ENCODE measurements at regions not wholly inside any gene's neighbourhood (a gene's known extent, or its start where the extent isn't known, plus 50 kb on each side); places are given as distances from the start of the nearest gene placed in this dataset.

GRCh38 chr3:117706756-117707155 is 997.2 kb downstream of the TUSC7 start:
- DNase-seq (ENCODE audit: low read depth) = no peak
- TF ChIP-seq, protein P1, sequence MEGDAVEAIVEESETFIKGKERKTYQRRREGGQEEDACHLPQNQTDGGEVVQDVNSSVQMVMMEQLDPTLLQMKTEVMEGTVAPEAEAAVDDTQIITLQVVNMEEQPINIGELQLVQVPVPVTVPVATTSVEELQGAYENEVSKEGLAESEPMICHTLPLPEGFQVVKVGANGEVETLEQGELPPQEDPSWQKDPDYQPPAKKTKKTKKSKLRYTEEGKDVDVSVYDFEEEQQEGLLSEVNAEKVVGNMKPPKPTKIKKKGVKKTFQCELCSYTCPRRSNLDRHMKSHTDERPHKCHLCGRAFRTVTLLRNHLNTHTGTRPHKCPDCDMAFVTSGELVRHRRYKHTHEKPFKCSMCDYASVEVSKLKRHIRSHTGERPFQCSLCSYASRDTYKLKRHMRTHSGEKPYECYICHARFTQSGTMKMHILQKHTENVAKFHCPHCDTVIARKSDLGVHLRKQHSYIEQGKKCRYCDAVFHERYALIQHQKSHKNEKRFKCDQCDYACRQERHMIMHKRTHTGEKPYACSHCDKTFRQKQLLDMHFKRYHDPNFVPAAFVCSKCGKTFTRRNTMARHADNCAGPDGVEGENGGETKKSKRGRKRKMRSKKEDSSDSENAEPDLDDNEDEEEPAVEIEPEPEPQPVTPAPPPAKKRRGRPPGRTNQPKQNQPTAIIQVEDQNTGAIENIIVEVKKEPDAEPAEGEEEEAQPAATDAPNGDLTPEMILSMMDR (IDR thresholded peaks at IDR 0.05; ENCODE audit: control insufficient read depth, insufficient read depth, low read depth, low read length, missing control alignments) = no peak
- no peak overlapping the region for H3K4me3 ChIP-seq (ENCODE audit: control insufficient read depth, low read depth, low read length)

DNA sequence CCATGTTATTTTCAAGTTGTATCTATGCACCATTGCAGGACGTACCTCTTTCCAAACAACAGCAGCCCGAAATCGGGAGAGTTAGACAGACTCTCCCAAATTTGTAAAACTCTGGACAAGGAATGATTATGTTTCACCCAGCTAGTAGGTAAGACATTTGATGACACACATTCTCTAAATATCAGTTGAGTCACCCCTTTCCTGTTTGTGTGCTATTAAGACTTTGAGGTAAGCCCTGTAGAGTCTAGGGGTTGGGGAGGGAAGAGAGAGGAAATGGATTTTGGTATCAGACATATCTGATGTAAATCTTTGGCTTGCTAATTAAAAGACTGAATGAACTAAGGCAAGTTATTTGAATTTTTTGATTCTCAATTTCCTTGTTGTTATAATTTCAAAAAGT is 999.0 kb downstream of the TUSC7 start:
- no peak for DNase-seq (ENCODE audit: low read depth)
- H3K4me3 ChIP-seq (ENCODE audit: control insufficient read depth, low read depth, low read length) = no peak overlapping the region
- TF ChIP-seq, protein P1 (IDR thresholded peaks at IDR 0.05; ENCODE audit: control insufficient read depth, insufficient read depth, low read depth, low read length, missing control alignments) = no peak

DNA sequence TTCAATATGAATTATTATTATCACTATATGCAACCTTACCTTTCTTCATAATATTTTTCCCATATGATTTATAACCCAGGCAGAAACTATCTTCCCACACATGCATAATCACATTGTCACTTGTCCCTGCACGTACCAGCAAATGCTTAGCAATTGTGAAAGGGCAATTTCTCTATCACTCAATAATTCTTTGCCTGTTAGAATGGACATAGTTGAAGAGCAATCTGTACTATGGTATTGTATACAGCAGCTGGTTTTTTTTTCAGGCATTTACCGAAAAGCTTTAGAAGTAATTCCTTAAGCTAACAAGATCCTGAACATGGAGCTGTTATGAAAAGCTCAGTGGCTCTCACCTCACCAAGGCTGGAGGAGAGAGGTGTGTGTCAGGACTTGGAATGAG is 999.5 kb downstream of the TUSC7 start:
- H3K4me3 ChIP-seq (ENCODE audit: control insufficient read depth, low read depth, low read length) = no peak overlapping the region
- no peak for DNase-seq (ENCODE audit: low read depth)
- TF ChIP-seq, protein P1 (IDR thresholded peaks at IDR 0.05; ENCODE audit: control insufficient read depth, insufficient read depth, low read depth, low read length, missing control alignments) = no peak

- H3K4me3 ChIP-seq (ENCODE audit: control insufficient read depth, low read depth, low read length) = no peak overlapping the region
- TF ChIP-seq, protein P1 (IDR thresholded peaks at IDR 0.05; ENCODE audit: control insufficient read depth, insufficient read depth, low read depth, low read length, missing control alignments) = no peak
- DNase-seq (ENCODE audit: low read depth) = no peak
These were observed 1000.9 kb downstream of the TUSC7 start for GRCh38 chr3:117710501-117710900.

DNA sequence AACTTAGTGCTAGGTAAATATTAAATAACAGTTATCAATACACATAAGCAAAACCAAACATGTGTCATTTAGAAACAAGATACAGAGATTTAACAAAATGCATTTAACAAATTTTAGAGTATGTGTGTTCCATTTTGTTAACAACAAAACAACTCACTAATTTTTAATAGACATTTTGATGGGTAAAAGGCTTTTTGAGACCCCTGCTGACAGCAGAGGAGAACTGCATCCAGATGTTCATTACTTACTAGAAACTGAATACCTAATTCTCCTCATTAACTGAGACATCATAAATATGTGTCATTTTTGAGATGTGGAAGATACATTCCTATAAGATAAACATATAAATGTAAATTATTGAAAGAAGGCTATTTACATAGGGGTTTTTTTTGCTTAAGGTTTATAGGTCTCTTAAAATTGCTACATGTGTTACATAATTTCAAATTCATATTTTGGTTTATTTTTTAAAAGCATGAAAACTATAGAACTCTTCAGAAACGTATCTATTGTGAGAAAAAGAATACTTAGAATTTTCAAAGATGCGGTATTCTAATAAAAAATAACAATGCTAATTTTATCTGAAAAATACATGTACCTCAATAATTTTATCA is 1009.8 kb downstream of the TUSC7 start:
- no peak for DNase-seq (ENCODE audit: low read depth)
- no peak overlapping the region for H3K4me3 ChIP-seq (ENCODE audit: control insufficient read depth, low read depth, low read length)
- TF ChIP-seq, protein P1 (IDR thresholded peaks at IDR 0.05; ENCODE audit: control insufficient read depth, insufficient read depth, low read depth, low read length, missing control alignments) = peak; percentile 60

GRCh38 chr3:117721866-117722265 is 1012.3 kb downstream of the TUSC7 start:
- TF ChIP-seq, protein P1 (IDR thresholded peaks at IDR 0.05; ENCODE audit: control insufficient read depth, insufficient read depth, low read depth, low read length, missing control alignments) = no peak
- H3K4me3 ChIP-seq (ENCODE audit: control insufficient read depth, low read depth, low read length) = no peak overlapping the region
- DNase-seq (ENCODE audit: low read depth) = no peak
